Head of caudate nucleus (tissue), 42 donors: ENCODE measurements at regions not wholly inside any gene's neighbourhood (a gene's known extent, or its start where the extent isn't known, plus 50 kb on each side); places are given as distances from the start of the nearest gene placed in this dataset.

ENCODE experiments used
- DNase-seq, 42 donors: peaks; one replicate each; pipeline versions ENCODE4 v3.0.0 to v3.0.0-alpha.2; 2020 to 2021; ENCODE audit warnings: mixed read lengths in 7 of 42
- intact Hi-C: fragments of 100-400 bp; cut with DNase I; formaldehyde crosslinking; loops from one replicate; pipeline ENCODE4 v1.15.0; 2022

GRCh38 chr11:129324533-129325175, 51.0 kb upstream of the BARX2 start:
- intact Hi-C loops = no loop called here
- no peak for DNase-seq

- DNase-seq = peak in 12 of 42 donors; percentile 11 to 59 (median 21)
- intact Hi-C loops = no loop called here
These were observed 51.6 kb upstream of the BARX2 start for GRCh38 chr11:129323896-129324502.

- intact Hi-C loops = no loop called here
- DNase-seq = peak in 1 of 42 donors; percentile 30
These were observed 52.7 kb upstream of the BARX2 start for GRCh38 chr11:129322941-129323340.

GRCh38 chr11:129321076-129321475, 54.6 kb upstream of the BARX2 start:
- DNase-seq = no peak
- intact Hi-C loops = no loop called here

- DNase-seq = peak in 1 of 42 donors; percentile 30
- intact Hi-C loops = no loop called here
These were observed 55.2 kb upstream of the BARX2 start for GRCh38 chr11:129320494-129320893.

- intact Hi-C loops = no loop called here
- peak in 1 of 42 donors; percentile 31 for DNase-seq
These were observed 55.9 kb upstream of the BARX2 start for GRCh38 chr11:129319751-129320150.

GRCh38 chr11:129319201-129319600, 56.4 kb upstream of the BARX2 start:
- DNase-seq = no peak
- intact Hi-C loops = no loop called here

GRCh38 chr11:129317571-129317970, 58.1 kb upstream of the BARX2 start:
- no peak for DNase-seq
- intact Hi-C loops = no loop called here

GRCh38 chr11:129316781-129317180, 58.9 kb upstream of the BARX2 start:
- no peak for DNase-seq
- intact Hi-C loops = no loop called here

- intact Hi-C loops = no loop called here
- DNase-seq = no peak
These were observed 59.7 kb upstream of the BARX2 start for GRCh38 chr11:129315781-129316579.

- no peak for DNase-seq
- intact Hi-C loops = no loop called here
These were observed 61.3 kb upstream of the BARX2 start for GRCh38 chr11:129314371-129314770.

GRCh38 chr11:129313541-129314297, 61.9 kb upstream of the BARX2 start:
- intact Hi-C loops = no loop called here
- DNase-seq = no peak

- DNase-seq = peak in 21 of 42 donors; percentile 20 to 71 (median 35)
- intact Hi-C loops = no loop called here
These were observed 62.7 kb upstream of the BARX2 start for GRCh38 chr11:129312730-129313503.

- no peak for DNase-seq
These were observed 67.3 kb upstream of the BARX2 start for GRCh38 chr11:129308241-129308865.

GRCh38 chr11:129307162-129307561, 68.5 kb upstream of the BARX2 start:
- intact Hi-C loops = no loop called here

More at GRCh38 chr11:129308241-129308865, 67.3 kb upstream of the BARX2 start:
- intact Hi-C loops = no loop called here

GRCh38 chr11:129302386-129303101, 73.1 kb upstream of the BARX2 start:
- intact Hi-C loops = no loop called here
- DNase-seq = no peak

More at GRCh38 chr11:129307162-129307561, 68.5 kb upstream of the BARX2 start:
- DNase-seq = no peak

GRCh38 chr11:129300099-129300498, 75.5 kb upstream of the BARX2 start:
- DNase-seq = no peak

GRCh38 chr11:129298988-129299387, 76.7 kb upstream of the BARX2 start:
- intact Hi-C loops = no loop called here
- peak in 5 of 42 donors; percentile 19 to 64 (median 35) for DNase-seq

More at GRCh38 chr11:129300099-129300498, 75.5 kb upstream of the BARX2 start:
- intact Hi-C loops = no loop called here
